CD4-positive, CD25-positive, alpha-beta regulatory T cell (primary cell): ENCODE measurements at regions not wholly inside any gene's neighbourhood (a gene's known extent, or its start where the extent isn't known, plus 50 kb on each side); places are given as distances from the start of the nearest gene placed in this dataset.

ENCODE experiments used
- ATAC-seq, 2 donors: fragments of 150-1000 bp; cut with Tn5 transposase; one replicate each; pipeline ENCODE4 v1.10.0; 2021; ENCODE audit warnings: low read depth in 2 of 2, moderate number of reproducible peaks in 2 of 2, moderate library complexity in 1 of 2
- DNase-seq, 3 donors: peaks; one replicate each; pipeline versions ENCODE4 v3.0.0 to v3.0.0-alpha.2; 2012 to 2022; ENCODE audit warnings: mixed read lengths in 1 of 3
- H3K27ac ChIP-seq: one replicate; pipeline ENCODE4 v1.7.0; 2013; ENCODE audit warnings: mild to moderate bottlenecking, low read length; ENCODE audit not compliant: insufficient read depth, poor library complexity, severe bottlenecking
- H3K27me3 ChIP-seq: one replicate; pipeline ENCODE4 v1.7.0; 2013; ENCODE audit warnings: low read length; ENCODE audit not compliant: control insufficient read depth, insufficient read depth
- H3K36me3 ChIP-seq: one replicate; pipeline ENCODE4 v1.7.0; 2013; ENCODE audit warnings: mild to moderate bottlenecking, low read length, moderate library complexity; ENCODE audit not compliant: control insufficient read depth, insufficient read depth
- H3K4me1 ChIP-seq: 2 replicates; pipeline ENCODE4 v1.7.0; 2013; ENCODE audit warnings: mild to moderate bottlenecking, low read length; ENCODE audit not compliant: insufficient read depth, control insufficient read depth, poor library complexity, severe bottlenecking
- H3K4me3 ChIP-seq: one replicate; pipeline ENCODE4 v1.7.0; 2013; ENCODE audit warnings: low read depth, mild to moderate bottlenecking, low read length, moderate library complexity
- H3K9me3 ChIP-seq, 2 experiments: 1 replicate in 1 of 2; 2 replicates in 1 of 2; pipeline ENCODE4 v1.7.0; 2013; ENCODE audit warnings: low read length in 2 of 2, mild to moderate bottlenecking in 1 of 2, moderate library complexity in 1 of 2; ENCODE audit not compliant: control insufficient read depth in 2 of 2
- H3K27ac Mint-ChIP-seq, 3 donors: one replicate each; pipeline ENCODE4 v1.8.0; 2020 to 2022; ENCODE audit warnings: mild to moderate bottlenecking in 3 of 3, mixed read lengths in 3 of 3, moderate library complexity in 2 of 3
- H3K27me3 Mint-ChIP-seq: one replicate; pipeline ENCODE4 v1.8.0; 2022; ENCODE audit warnings: mild to moderate bottlenecking, mixed read lengths
- H3K36me3 Mint-ChIP-seq: one replicate; pipeline ENCODE4 v1.8.0; 2020; ENCODE audit warnings: mixed read lengths
- H3K4me1 Mint-ChIP-seq, 4 donors: one replicate each; pipeline ENCODE4 v1.8.0; 2020 to 2022; ENCODE audit warnings: mixed read lengths in 4 of 4, mild to moderate bottlenecking in 1 of 4
- H3K4me3 Mint-ChIP-seq, 4 donors: one replicate each; pipeline ENCODE4 v1.8.0; 2020 to 2022; ENCODE audit warnings: mild to moderate bottlenecking in 4 of 4, mixed read lengths in 4 of 4, moderate library complexity in 3 of 4
- H3K9me3 Mint-ChIP-seq, 7 donors: one replicate each; pipeline ENCODE4 v1.8.0; 2020 to 2022; ENCODE audit warnings: mixed read lengths in 7 of 7, mild to moderate bottlenecking in 3 of 7, moderate library complexity in 2 of 7

DNA sequence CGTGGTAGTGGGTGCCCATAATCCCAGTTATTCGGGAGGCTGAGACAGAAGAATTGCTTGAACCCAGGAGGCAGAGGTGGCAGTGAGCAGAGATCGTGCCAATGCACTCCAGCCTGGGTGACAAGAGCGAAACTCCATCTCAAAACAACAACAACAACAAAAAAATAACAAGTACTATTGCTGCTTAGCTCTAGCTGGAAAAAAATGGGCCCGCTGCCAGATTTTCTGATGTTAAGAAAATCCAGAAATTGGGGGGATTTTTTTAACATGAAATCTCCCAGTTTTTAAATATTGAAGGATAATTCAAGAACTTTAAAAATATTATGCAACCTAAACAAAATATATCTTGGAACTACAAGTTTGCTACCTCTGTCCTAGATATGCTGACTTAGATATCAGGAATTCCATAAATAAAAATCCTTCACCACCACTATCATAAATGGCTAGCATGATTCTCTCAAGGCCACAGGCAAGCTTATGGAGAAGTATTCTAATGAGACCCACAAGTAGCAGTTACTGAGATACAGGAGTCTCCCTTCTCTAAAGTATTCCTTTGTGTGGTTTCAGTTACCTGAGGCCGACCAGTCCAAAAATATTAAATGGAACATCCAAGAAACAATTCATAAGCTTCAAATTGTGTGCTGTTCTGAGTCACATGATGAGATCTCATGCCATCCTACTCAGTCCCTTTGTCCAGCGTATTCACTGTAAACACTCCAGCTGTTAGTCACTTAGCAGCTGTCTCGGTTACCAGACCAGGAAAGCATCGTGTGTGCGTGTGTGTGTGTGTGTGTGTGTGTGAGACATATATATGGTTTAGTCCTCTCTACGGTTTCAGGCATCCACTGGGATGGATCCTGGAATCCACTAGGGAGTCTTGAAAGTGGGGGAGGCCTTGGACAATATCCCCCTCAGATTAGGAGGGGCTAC lies 277.2 kb downstream of the TBL1XR1 start:
- peaks cover 19% of the 10 kb centered on the region for H3K27me3 Mint-ChIP-seq
- no peak for ATAC-seq

DNA sequence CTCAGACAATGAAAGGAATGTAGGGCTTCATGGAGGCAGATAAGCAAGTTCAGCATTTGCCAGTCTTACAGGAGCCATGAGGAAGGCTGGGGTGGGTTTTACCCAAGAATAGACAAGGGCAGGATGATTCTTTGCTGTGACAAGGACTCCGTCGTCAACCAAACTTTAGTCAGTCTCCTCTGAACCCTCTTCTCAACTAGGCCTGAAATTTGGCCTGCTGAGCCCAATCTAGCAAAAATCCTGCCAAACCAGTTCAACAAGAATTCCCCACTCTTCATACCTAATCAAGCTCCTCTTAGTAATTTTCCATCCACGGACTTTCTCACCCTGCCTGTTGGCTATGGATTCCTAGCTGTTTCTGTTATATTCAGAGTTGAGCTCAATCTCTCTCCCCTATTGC lies 280.5 kb downstream of the TBL1XR1 start:
- Histone ChIP-seq H3K4me1 (no peaks in the 10 kb centered on the region), H3K9me3 (no peaks in the 10 kb centered on the region), H3K36me3 (no peaks in the 10 kb centered on the region), H3K27me3 (peaks cover 2% of the 10 kb centered on the region), H3K27ac (no peak overlapping the region), H3K4me3 (no peak overlapping the region)
- H3K9me3 Mint-ChIP-seq = peaks cover 0 to 3% (median 0%) of the 10 kb centered on the region in 7 donors
- no peaks in the 10 kb centered on the region for H3K36me3 Mint-ChIP-seq
- no peak overlapping the region for H3K27ac Mint-ChIP-seq
- DNase-seq = no peak
- no peak overlapping the region for H3K4me3 Mint-ChIP-seq
- H3K27me3 Mint-ChIP-seq = peaks cover 14% of the 10 kb centered on the region
- no peak for ATAC-seq
- no peaks in the 10 kb centered on the region for H3K4me1 Mint-ChIP-seq

More for the DNA sequence above, 277.2 kb downstream of the TBL1XR1 start:
- Histone ChIP-seq H3K9me3 (no peaks in the 10 kb centered on the region), H3K4me3 (no peak overlapping the region), H3K27ac (no peak overlapping the region), H3K27me3 (peaks cover 6% of the 10 kb centered on the region), H3K36me3 (no peaks in the 10 kb centered on the region), H3K4me1 (no peaks in the 10 kb centered on the region)
- no peaks in the 10 kb centered on the region for H3K36me3 Mint-ChIP-seq
- no peak overlapping the region for H3K4me3 Mint-ChIP-seq
- no peak for DNase-seq
- H3K9me3 Mint-ChIP-seq = peaks cover 0 to 6% (median 0%) of the 10 kb centered on the region in 7 donors
- no peaks in the 10 kb centered on the region for H3K4me1 Mint-ChIP-seq
- no peak overlapping the region for H3K27ac Mint-ChIP-seq

DNA sequence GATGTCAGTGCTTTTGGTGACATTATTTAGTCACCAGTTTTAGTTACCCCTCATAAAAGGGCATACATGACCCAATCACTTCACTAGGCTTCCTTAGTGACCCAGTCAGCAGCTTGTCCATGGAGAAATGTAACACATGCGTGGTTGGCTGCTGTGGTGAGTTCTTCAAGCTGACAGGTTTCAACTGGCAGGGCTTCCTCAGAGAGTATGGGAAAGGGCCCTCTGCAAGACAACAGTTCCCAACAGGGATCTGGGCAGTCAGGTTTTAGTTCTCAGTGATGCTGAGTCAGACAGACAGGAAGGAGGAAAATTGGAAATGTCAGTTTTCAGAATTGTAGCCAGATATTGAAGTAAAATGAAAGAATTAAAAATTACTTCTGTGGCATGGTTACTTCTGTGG lies 282.5 kb downstream of the TBL1XR1 start:
- Histone ChIP-seq H3K36me3 (no peaks in the 10 kb centered on the region), H3K27me3 (peaks cover 2% of the 10 kb centered on the region), H3K27ac (no peak overlapping the region), H3K9me3 (no peaks in the 10 kb centered on the region), H3K4me3 (no peak overlapping the region), H3K4me1 (no peaks in the 10 kb centered on the region)
- no peak for DNase-seq
- Mint-ChIP-seq H3K4me3 (no peak overlapping the region), H3K27ac (no peak overlapping the region), H3K27me3 (peaks cover 11% of the 10 kb centered on the region), H3K36me3 (no peaks in the 10 kb centered on the region), H3K4me1 (no peaks in the 10 kb centered on the region), H3K9me3 (peaks cover 0 to 2% (median 0%) of the 10 kb centered on the region in 7 donors)
- no peak for ATAC-seq

DNA sequence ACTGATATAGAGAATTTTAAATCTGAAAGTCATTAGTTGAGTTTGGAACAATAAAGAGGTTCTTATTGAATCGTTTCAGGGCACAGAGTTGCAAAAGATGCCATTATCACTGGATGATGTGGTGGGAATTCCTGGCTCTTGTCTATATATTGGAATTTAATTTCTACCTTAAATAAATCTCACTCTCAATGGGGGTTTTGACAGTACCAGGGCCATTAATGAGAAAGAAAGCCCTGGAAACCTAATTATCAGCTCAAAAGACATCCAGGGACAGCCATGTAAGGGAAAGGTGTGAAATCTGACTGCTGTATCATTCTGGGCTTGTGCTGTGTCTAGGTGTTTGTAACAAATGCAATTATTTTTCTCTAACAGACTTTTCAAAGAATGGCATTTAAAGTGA lies 285.7 kb downstream of the TBL1XR1 start:
- no peak overlapping the region for H3K27ac Mint-ChIP-seq
- H3K36me3 Mint-ChIP-seq = no peaks in the 10 kb centered on the region
- Histone ChIP-seq H3K27me3 (peaks cover 7% of the 10 kb centered on the region), H3K36me3 (no peaks in the 10 kb centered on the region), H3K4me1 (no peaks in the 10 kb centered on the region), H3K9me3 (no peaks in the 10 kb centered on the region), H3K27ac (no peak overlapping the region), H3K4me3 (no peak overlapping the region)
- no peaks in the 10 kb centered on the region for H3K9me3 Mint-ChIP-seq
- no peaks in the 10 kb centered on the region for H3K27me3 Mint-ChIP-seq
- H3K4me3 Mint-ChIP-seq = no peak overlapping the region
- ATAC-seq = no peak
- H3K4me1 Mint-ChIP-seq = no peaks in the 10 kb centered on the region
- DNase-seq = no peak

DNA sequence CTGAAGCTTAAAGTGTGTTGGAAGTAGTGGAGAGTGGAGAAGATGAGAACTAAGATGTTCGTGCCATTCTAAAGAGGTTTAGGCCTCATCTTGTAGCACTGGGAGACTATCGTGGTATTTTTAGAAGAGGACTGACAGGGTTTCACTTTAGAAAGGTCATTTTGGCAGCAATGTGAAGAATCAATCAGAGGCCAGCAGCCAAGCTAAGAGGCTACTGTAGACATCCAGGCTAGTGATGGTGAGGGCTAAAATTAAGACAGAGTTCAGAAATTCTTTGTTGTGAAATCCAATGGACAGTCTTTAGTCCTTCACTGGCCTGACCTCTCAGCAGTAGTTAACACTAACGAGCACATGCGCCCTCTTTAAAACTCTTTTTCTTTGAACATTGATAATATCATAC lies 288.2 kb downstream of the TBL1XR1 start:
- Histone ChIP-seq H3K27me3 (peaks cover 5% of the 10 kb centered on the region), H3K27ac (no peak overlapping the region), H3K36me3 (no peaks in the 10 kb centered on the region), H3K4me3 (no peak overlapping the region), H3K9me3 (no peaks in the 10 kb centered on the region), H3K4me1 (no peaks in the 10 kb centered on the region)
- Mint-ChIP-seq H3K27ac (no peak overlapping the region), H3K9me3 (no peaks in the 10 kb centered on the region), H3K4me3 (no peak overlapping the region), H3K27me3 (no peaks in the 10 kb centered on the region), H3K36me3 (no peaks in the 10 kb centered on the region), H3K4me1 (no peaks in the 10 kb centered on the region)
- DNase-seq = no peak
- ATAC-seq = no peak

DNA sequence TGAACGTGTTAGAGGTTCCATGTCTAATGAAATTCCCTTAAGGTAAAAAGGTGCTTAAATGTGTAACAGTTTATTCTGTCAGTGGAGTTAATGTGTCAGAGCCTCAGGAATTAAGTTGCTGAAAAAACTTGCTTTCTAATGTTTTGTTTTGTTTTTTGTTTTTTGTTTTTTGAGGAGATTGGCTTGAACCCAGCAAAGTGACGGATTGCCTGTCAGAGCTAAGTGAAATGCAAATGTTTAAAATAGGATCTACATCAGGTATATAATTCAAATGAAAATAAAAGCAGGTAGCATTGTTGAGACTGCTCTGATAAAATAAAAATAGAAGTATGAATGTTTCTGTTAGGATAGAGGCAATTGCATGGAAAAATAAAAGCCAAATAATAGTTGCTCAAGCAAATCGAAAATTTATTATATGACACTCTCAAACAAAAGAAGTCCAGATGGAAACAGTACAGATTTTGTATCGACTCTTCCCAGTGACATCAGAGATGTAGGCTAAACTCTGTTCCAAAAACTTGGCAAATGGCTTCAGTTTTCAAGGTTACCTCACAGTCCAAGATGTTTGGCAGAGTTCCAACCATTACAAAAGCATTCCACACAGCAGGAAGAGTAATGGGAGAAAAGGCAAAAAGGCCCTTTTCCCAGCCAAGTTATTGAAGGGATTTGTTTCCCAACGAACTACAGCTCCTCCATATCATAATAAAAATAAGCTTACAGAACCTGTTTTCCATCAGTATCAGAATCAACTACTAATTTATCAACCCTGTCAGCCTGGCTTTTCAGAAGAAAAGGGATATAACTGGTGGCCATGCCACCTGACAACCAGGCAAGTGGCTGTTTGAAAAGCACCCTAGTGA lies 291.0 kb downstream of the TBL1XR1 start:
- H3K4me1 ChIP-seq = no peaks in the 10 kb centered on the region
- no peaks in the 10 kb centered on the region for H3K36me3 ChIP-seq
- H3K27me3 Mint-ChIP-seq = no peaks in the 10 kb centered on the region
- peaks cover 0 to 2% (median 0%) of the 10 kb centered on the region in 7 donors for H3K9me3 Mint-ChIP-seq
- DNase-seq (no peak), ATAC-seq (no peak)
- no peaks in the 10 kb centered on the region for H3K9me3 ChIP-seq
- H3K27ac Mint-ChIP-seq = no peak overlapping the region
- H3K4me3 Mint-ChIP-seq = no peak overlapping the region
- H3K4me1 Mint-ChIP-seq = no peaks in the 10 kb centered on the region
- H3K36me3 Mint-ChIP-seq = no peaks in the 10 kb centered on the region
- peaks cover 5% of the 10 kb centered on the region for H3K27me3 ChIP-seq
- H3K4me3 ChIP-seq = no peak overlapping the region
- no peak overlapping the region for H3K27ac ChIP-seq

DNA sequence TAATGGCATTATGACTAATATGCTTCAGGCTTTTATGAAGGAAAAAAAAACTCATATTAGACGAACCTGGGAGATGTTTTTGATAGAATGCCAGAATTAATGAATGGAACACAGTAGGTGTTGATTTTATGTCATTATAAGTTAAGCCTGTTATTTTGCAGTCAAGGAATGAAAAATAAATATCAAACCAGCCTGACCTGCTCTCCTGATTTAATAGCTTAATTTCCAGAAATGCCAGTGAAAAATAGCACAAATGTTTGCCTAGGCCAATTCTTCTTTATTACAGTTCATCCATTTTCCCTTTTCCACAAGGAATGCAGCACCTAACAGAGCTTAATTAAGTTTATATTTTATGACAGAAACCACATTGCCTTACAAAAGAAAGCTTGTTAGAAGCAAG lies 292.0 kb downstream of the TBL1XR1 start:
- no peaks in the 10 kb centered on the region for H3K4me1 Mint-ChIP-seq
- Histone ChIP-seq H3K4me1 (no peaks in the 10 kb centered on the region), H3K27ac (no peak overlapping the region), H3K4me3 (no peak overlapping the region), H3K27me3 (peaks cover 5% of the 10 kb centered on the region), H3K36me3 (no peaks in the 10 kb centered on the region), H3K9me3 (no peaks in the 10 kb centered on the region)
- no peak overlapping the region for H3K4me3 Mint-ChIP-seq
- no peak overlapping the region for H3K27ac Mint-ChIP-seq
- DNase-seq (no peak), ATAC-seq (no peak)
- peaks cover 0 to 2% (median 0%) of the 10 kb centered on the region in 7 donors for H3K9me3 Mint-ChIP-seq
- no peaks in the 10 kb centered on the region for H3K27me3 Mint-ChIP-seq
- no peaks in the 10 kb centered on the region for H3K36me3 Mint-ChIP-seq
